CD4-positive, alpha-beta T cell (primary cell): ENCODE measurements at regions not wholly inside any gene's neighbourhood (a gene's known extent, or its start where the extent isn't known, plus 50 kb on each side); places are given as distances from the start of the nearest gene placed in this dataset.

ENCODE experiments used
- ATAC-seq: fragments of 200-7000 bp; cut with Tn5 transposase; one replicate; pipeline ENCODE4 v1.10.0; 2022; ENCODE audit warnings: mild to moderate bottlenecking; ENCODE audit not compliant: poor library complexity
- CTCF ChIA-PET: fragments of 350-600 bp; sonication (Branson Sonifier 250); formaldehyde crosslinking; loops from one replicate; lab custom pipeline; 2021; ENCODE audit warnings: antibody characterized with exemption, inconsistent platforms; lab: Charles Lee
- POLR2A ChIA-PET: fragments of 350-600 bp; sonication (Branson Sonifier 250); formaldehyde crosslinking; loops from one replicate; lab custom pipeline; 2021; ENCODE audit warnings: antibody characterized with exemption, inconsistent platforms; lab: Charles Lee
- DNase-seq, 14 experiments: peaks; one replicate each; pipeline ENCODE4 v3.0.0-alpha.2; 2013 to 2020; ENCODE audit warnings: mixed read lengths in 2 of 14
- H3K27ac ChIP-seq, 2 donors: one replicate each; pipeline versions ENCODE4 v1.5.1 to v1.7.0; 2013; ENCODE audit warnings: low read length in 2 of 2, low read depth in 1 of 2, mild to moderate bottlenecking in 1 of 2
- H3K27me3 ChIP-seq, 2 experiments: 1 replicate in 1 of 2; 2 replicates in 1 of 2; pipeline versions ENCODE4 v1.6.1 to v1.7.0; 2013; ENCODE audit warnings: low read length in 2 of 2, control low read depth in 1 of 2, mild to moderate bottlenecking in 1 of 2, moderate library complexity in 1 of 2; ENCODE audit not compliant: insufficient read depth in 2 of 2, control insufficient read depth in 1 of 2
- H3K36me3 ChIP-seq: one replicate; pipeline ENCODE4 v1.6.1; 2013; ENCODE audit warnings: low read length, control low read depth; ENCODE audit not compliant: insufficient read depth
- H3K4me1 ChIP-seq: one replicate; pipeline ENCODE4 v1.6.1; 2013; ENCODE audit warnings: low read length, control low read depth; ENCODE audit not compliant: insufficient read depth
- H3K4me3 ChIP-seq: one replicate; pipeline ENCODE4 v1.5.1; 2013; ENCODE audit warnings: mild to moderate bottlenecking, low read length, moderate library complexity
- H3K9me3 ChIP-seq, 2 experiments: 1 replicate in 1 of 2; 2 replicates in 1 of 2; pipeline versions ENCODE4 v1.6.1 to v1.7.0; 2013; ENCODE audit warnings: low read length in 2 of 2, mild to moderate bottlenecking in 2 of 2, control low read depth in 1 of 2, moderate library complexity in 1 of 2; ENCODE audit not compliant: control insufficient read depth in 1 of 2, insufficient read depth in 1 of 2
- H3K27ac Mint-ChIP-seq: one replicate; pipeline ENCODE4 v1.8.0; 2020; ENCODE audit warnings: mixed read lengths
- H3K27me3 Mint-ChIP-seq: one replicate; pipeline ENCODE4 v1.8.0; 2021; ENCODE audit warnings: mixed read lengths
- H3K36me3 Mint-ChIP-seq: one replicate; pipeline ENCODE4 v1.8.0; 2021; ENCODE audit warnings: low read depth, mixed read lengths
- H3K4me1 Mint-ChIP-seq: one replicate; pipeline ENCODE4 v1.8.0; 2021; ENCODE audit warnings: low read depth, mixed read lengths
- H3K4me3 Mint-ChIP-seq: one replicate; pipeline ENCODE4 v1.8.0; 2020; ENCODE audit warnings: mild to moderate bottlenecking, mixed read lengths
- H3K9me3 Mint-ChIP-seq: one replicate; pipeline ENCODE4 v1.8.0; 2020; ENCODE audit warnings: mixed read lengths
- CTCF ChIP-seq: fragments of 200-600 bp; IDR thresholded peaks from one replicate; pipeline ENCODE4 v1.8.0; 2022; ENCODE audit warnings: antibody characterized with exemption, mild to moderate bottlenecking
- intact Hi-C, 2 experiments: fragments of 100-400 bp; cut with DNase I in 1 of 2; cut with micrococcal nuclease in 1 of 2; formaldehyde crosslinking; loops; one replicate each; pipeline versions ENCODE4 v1.15.1 to v1.9.0; 2023 to 2025; cut with DNase I, micrococcal nuclease

- Histone ChIP-seq H3K27me3 (peaks cover 2 to 5% of the 10 kb centered on the region in 2 experiments), H3K36me3 (no peaks in the 10 kb centered on the region), H3K4me1 (no peaks in the 10 kb centered on the region), H3K9me3 (peaks cover 6 to 9% of the 10 kb centered on the region in 2 experiments), H3K4me3 (no peak overlapping the region), H3K27ac (no peak overlapping the region)
- intact Hi-C loops: no loop called here
- H3K4me1 Mint-ChIP-seq: no peaks in the 10 kb centered on the region
- DNase-seq (no peak), ATAC-seq (no peak)
- no peak overlapping the region for H3K27ac Mint-ChIP-seq
- H3K36me3 Mint-ChIP-seq: no peaks in the 10 kb centered on the region
- peaks cover 20% of the 10 kb centered on the region for H3K27me3 Mint-ChIP-seq
- ChIA-PET CTCF (no interaction called here), POLR2A (no interaction called here)
- TF ChIP-seq CTCF: no peak
- no peak overlapping the region for H3K4me3 Mint-ChIP-seq
- no peaks in the 10 kb centered on the region for H3K9me3 Mint-ChIP-seq
Observed at GRCh38 chr1:181255270-181255929, 166.9 kb downstream of the IER5 start.

- H3K4me3 Mint-ChIP-seq: no peak overlapping the region
- Histone ChIP-seq H3K27ac (no peak overlapping the region), H3K4me1 (no peaks in the 10 kb centered on the region), H3K4me3 (no peak overlapping the region), H3K36me3 (no peaks in the 10 kb centered on the region), H3K27me3 (peaks cover 2 to 5% of the 10 kb centered on the region in 2 experiments), H3K9me3 (peaks cover 6 to 9% of the 10 kb centered on the region in 2 experiments)
- ChIA-PET CTCF (no interaction called here), POLR2A (no interaction called here)
- no peak for DNase-seq
- H3K27ac Mint-ChIP-seq: no peak overlapping the region
- no peaks in the 10 kb centered on the region for H3K4me1 Mint-ChIP-seq
- no peak for TF ChIP-seq CTCF
- no peaks in the 10 kb centered on the region for H3K36me3 Mint-ChIP-seq
- intact Hi-C loops: no loop called here
- H3K9me3 Mint-ChIP-seq: no peaks in the 10 kb centered on the region
- peaks cover 14% of the 10 kb centered on the region for H3K27me3 Mint-ChIP-seq
- no peak for ATAC-seq
Observed at GRCh38 chr1:181257117-181257516, 168.6 kb downstream of the IER5 start.

GRCh38 chr1:181259026-181259745 is 170.7 kb downstream of the IER5 start:
- DNase-seq (no peak), ATAC-seq (no peak)
- ChIA-PET CTCF (no interaction called here), POLR2A (no interaction called here)
- TF ChIP-seq CTCF: no peak
- Mint-ChIP-seq H3K36me3 (no peaks in the 10 kb centered on the region), H3K27ac (no peak overlapping the region), H3K27me3 (peaks cover 18% of the 10 kb centered on the region), H3K4me1 (no peaks in the 10 kb centered on the region), H3K4me3 (no peak overlapping the region), H3K9me3 (no peaks in the 10 kb centered on the region)
- no peaks in the 10 kb centered on the region for H3K36me3 ChIP-seq
- H3K4me3 ChIP-seq: no peak overlapping the region
- intact Hi-C loops: no loop called here
- no peaks in the 10 kb centered on the region for H3K4me1 ChIP-seq
- peaks cover 6 to 9% of the 10 kb centered on the region in 2 experiments for H3K9me3 ChIP-seq
- no peak overlapping the region for H3K27ac ChIP-seq
- H3K27me3 ChIP-seq: peaks cover 2 to 5% of the 10 kb centered on the region in 2 experiments
